Right lobe of liver (tissue), 6 donors: ENCODE measurements at regions not wholly inside any gene's neighbourhood (a gene's known extent, or its start where the extent isn't known, plus 50 kb on each side); places are given as distances from the start of the nearest gene placed in this dataset.
"Not testable (repeated sequence)": the region's sequence is repeated elsewhere in the genome, so short reads cannot be mapped to it uniquely, and the experiment has no call there.

Source experiments
- ATAC-seq, 4 donors: fragments of 200-7000 bp; cut with Tn5 transposase; one replicate each; pipeline ENCODE4 v1.9.1; 2020; ENCODE audit warnings: mild to moderate bottlenecking in 4 of 4, moderate library complexity in 4 of 4
- DNase-seq, 3 donors: peaks; one replicate each; pipeline ENCODE4 v3.0.0-alpha.2; 2020
- H3K27ac ChIP-seq, 3 donors: fragments of 200-600 bp; one replicate each; pipeline ENCODE4 v1.8.0; 2022
- H3K27me3 ChIP-seq, 2 donors: fragments of 200-600 bp; one replicate each; pipeline ENCODE4 v1.8.0; 2022
- H3K36me3 ChIP-seq, 4 donors: fragments of 200-600 bp; sonication (generic) in 1 of 4; one replicate each; pipeline versions ENCODE4 v1.5.1 to v1.8.0; 2017 to 2022; ENCODE audit warnings: control low read depth in 1 of 4
- H3K4me1 ChIP-seq, 4 donors: fragments of 200-600 bp; sonication (generic) in 1 of 4; one replicate each; pipeline versions ENCODE4 v1.5.1 to v1.8.0; 2017 to 2022; ENCODE audit warnings: control low read depth in 1 of 4
- H3K4me3 ChIP-seq, 3 donors: fragments of 200-600 bp; one replicate each; pipeline ENCODE4 v1.8.0; 2022
- H3K9me3 ChIP-seq, 4 donors: fragments of 200-600 bp; sonication (generic) in 1 of 4; one replicate each; pipeline versions ENCODE4 v1.5.1 to v1.8.0; 2017 to 2022; ENCODE audit warnings: control low read depth in 1 of 4
- POLR2A ChIP-seq: fragments of 450-650 bp; IDR thresholded peaks from one replicate; pipeline ENCODE4 v1.6.1; 2017; ENCODE audit warnings: antibody characterized with exemption, mild to moderate bottlenecking
- WGBS: methylation state at CpG from one replicate; pipeline ENCODE4 v1.1.6; 2018; ENCODE audit warnings: low coverage, low lambda C conversion rate; ENCODE audit not compliant: insufficient coverage; ENCODE audit errors: missing lambda C conversion rate; 5-methylcytosine and 5-hydroxymethylcytosine counted together
- intact Hi-C, 2 donors: fragments of 100-400 bp; cut with DNase I; formaldehyde crosslinking; loops; one replicate each; pipeline versions ENCODE4 v1.11.2 to v1.14.1; 2022
- TF ChIP-seq, protein P1 (sequence below), 4 donors: fragments of 200-600 bp in 3 of 4; fragments of 450-650 bp in 1 of 4; IDR thresholded peaks; one replicate each; pipeline versions ENCODE4 v1.5.1 to v1.8.0; 2016 to 2022; ENCODE audit warnings: antibody characterized with exemption in 4 of 4, mild to moderate bottlenecking in 2 of 4
- donor health status: DM: no; HTN: yes; CAD: no.
- donor health status: DM: no; HTN: no; CAD: no.
- donor health status: DM: no; HTN: no; CAD: no.
- donor health status: DM: no; HTN: yes; CAD: no.
- donor health status: DM: no; HTN: yes; CAD: no.

DNA sequence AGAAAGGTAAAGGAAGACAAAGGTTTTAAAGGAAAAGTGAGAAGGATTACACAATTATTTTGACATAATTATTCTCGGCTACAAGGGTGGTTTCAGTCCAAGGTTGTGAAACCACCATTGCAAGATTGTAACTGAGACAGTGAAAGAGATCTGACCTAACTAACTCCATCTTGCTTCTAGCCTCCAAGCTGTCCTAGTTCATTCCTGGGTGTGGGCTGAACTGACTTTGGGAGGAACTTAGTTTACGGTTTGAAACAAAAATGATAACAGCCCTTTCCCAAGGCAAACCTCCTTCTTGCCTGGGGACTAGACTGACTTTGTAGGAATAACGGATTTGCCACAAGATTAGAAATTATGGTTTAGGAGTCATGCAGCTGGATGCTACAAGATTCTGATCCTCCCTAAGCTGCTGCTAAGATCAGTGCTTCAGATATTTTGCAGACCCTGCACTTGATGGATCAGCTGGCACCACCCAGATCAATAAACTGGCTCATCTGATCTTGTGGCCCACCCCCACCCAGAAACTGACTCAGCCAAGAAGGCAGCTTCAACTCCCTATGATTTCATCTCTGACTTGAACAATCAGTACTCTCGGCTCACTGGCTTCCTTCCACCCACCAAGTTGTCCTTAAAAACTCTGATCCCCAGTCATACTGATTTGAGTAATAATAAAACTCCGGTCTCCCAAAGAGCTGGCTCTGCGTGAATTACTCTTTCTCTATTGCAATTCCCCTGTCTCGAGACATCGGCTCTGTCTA lies 57.7 kb upstream of the AADACL2 start:
- ATAC-seq (no peak), DNase-seq (no peak)
- H3K27me3 ChIP-seq: no peaks in the 10 kb centered on the region
- no peak overlapping the region for H3K27ac ChIP-seq
- no peak overlapping the region for H3K4me3 ChIP-seq
- no peaks in the 10 kb centered on the region for H3K9me3 ChIP-seq
- H3K4me1 ChIP-seq: no peaks in the 10 kb centered on the region
- intact Hi-C loops: no loop called here
- no peaks in the 10 kb centered on the region for H3K36me3 ChIP-seq
- TF ChIP-seq POLR2A: no peak
- TF ChIP-seq, protein P1, sequence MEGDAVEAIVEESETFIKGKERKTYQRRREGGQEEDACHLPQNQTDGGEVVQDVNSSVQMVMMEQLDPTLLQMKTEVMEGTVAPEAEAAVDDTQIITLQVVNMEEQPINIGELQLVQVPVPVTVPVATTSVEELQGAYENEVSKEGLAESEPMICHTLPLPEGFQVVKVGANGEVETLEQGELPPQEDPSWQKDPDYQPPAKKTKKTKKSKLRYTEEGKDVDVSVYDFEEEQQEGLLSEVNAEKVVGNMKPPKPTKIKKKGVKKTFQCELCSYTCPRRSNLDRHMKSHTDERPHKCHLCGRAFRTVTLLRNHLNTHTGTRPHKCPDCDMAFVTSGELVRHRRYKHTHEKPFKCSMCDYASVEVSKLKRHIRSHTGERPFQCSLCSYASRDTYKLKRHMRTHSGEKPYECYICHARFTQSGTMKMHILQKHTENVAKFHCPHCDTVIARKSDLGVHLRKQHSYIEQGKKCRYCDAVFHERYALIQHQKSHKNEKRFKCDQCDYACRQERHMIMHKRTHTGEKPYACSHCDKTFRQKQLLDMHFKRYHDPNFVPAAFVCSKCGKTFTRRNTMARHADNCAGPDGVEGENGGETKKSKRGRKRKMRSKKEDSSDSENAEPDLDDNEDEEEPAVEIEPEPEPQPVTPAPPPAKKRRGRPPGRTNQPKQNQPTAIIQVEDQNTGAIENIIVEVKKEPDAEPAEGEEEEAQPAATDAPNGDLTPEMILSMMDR (IDR thresholded peaks at IDR 0.05): no peak
- WGBS: 72% methylated on average over 4 of the region's 8 CpGs

DNA sequence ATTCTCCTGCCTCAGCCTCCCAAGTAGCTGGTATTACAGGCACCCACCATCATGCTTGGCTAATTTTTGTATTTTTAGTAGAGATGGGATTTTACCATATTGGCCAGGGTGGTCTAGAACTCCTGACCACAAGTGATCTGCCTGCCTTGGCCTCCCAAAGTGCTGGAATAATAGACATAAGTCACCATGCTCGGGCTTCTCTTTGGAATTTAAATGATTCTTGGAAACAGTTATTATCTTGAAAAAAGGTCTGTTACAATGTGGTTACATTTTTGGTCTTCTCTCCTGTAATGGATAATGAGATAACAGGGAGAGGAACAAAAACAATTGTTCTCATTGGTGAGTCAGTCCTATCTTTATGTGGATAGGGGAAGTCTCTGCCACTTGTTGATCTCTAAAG lies 59.8 kb upstream of the AADACL2 start:
- WGBS: 17% methylated on average over 1 of the region's 1 CpG
- H3K4me1 ChIP-seq: no peaks in the 10 kb centered on the region
- no peaks in the 10 kb centered on the region for H3K9me3 ChIP-seq
- intact Hi-C loops: no loop called here
- DNase-seq: no peak
- no peak overlapping the region for H3K27ac ChIP-seq
- no peaks in the 10 kb centered on the region for H3K36me3 ChIP-seq
- TF ChIP-seq POLR2A: no peak
- TF ChIP-seq, protein P1 (IDR thresholded peaks at IDR 0.05): no peak
- H3K4me3 ChIP-seq: no peak overlapping the region
- ATAC-seq: no peak
- H3K27me3 ChIP-seq: no peaks in the 10 kb centered on the region

DNA sequence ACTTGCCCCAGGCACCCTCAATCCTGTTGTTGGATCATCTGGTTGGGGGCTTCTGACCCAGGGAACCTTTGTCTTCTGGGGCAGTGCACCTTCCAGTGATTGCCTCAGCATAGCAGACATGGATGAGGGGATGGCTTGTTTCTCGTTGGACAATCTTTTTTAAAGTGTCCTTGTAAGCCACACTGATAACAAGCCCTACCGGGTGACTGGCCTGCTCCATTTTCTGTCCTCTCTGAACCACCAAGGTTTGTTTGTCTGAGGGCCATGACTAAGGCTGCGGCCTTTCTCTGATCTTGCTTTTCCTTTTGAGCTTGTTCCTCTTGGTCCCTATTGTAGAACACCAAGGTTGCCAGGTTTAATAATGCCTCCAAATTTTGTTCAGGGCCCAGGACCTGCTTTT lies 66.0 kb upstream of the AADACL2 start:
- H3K27me3 ChIP-seq, intact Hi-C loops, DNase-seq, H3K4me3 ChIP-seq, ATAC-seq, H3K9me3 ChIP-seq, H3K4me1 ChIP-seq, H3K36me3 ChIP-seq, H3K27ac ChIP-seq: not testable (repeated sequence)
- 88% methylated on average over 1 of the region's 3 CpGs for WGBS

DNA sequence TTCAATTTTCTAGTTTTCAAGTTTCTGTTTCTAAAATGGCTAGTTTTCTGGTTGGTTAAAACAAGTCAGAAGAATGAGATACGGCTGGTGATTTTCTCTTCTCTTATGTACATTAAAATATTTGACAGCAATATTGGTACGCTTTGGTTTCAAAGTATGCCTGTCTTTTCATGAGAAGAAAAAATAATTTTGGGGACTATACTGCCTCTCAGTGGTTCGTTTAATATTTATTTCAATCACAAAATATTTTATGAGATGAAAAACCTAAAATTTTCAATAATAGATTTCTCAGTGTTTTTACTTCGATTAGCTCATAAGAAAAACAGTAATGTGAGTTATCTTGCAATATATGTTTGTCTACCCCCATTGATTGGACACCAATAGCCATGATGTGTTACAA lies 72.8 kb upstream of the AADACL2 start:
- no peak for TF ChIP-seq POLR2A
- TF ChIP-seq, protein P1 (IDR thresholded peaks at IDR 0.05): peak in 2 of 4 donors; percentile 15 to 30
- intact Hi-C loops: no loop called here
- Histone ChIP-seq H3K27ac (no peak overlapping the region), H3K36me3 (no peaks in the 10 kb centered on the region), H3K4me1 (no peaks in the 10 kb centered on the region), H3K9me3 (no peaks in the 10 kb centered on the region), H3K4me3 (no peak overlapping the region), H3K27me3 (no peaks in the 10 kb centered on the region)
- 65% methylated on average over 4 of the region's 4 CpGs for WGBS
- ATAC-seq: peak in 1 of 4 donors; percentile 28
- no peak for DNase-seq

DNA sequence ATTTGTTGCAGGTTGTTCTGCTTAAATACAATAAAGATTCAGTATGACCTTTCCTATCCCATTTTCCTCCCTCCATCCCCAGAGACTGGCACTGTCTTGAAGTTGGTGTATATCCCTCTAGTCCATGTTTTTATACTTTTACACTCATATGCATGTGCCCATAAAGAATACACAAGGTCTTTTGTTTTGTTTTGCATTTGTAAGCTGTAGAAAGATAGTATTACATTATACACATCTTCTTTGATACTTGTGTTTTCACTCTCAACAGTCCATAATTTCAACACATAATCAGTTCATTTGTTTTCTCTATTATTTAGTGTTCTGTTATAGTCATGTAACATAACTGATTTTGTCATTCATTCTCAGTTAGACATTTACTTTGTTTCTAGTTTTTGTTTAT lies 88.7 kb upstream of the AADACL2 start:
- H3K9me3 ChIP-seq: no peaks in the 10 kb centered on the region
- intact Hi-C loops: no loop called here
- DNase-seq: no peak
- no peak overlapping the region for H3K27ac ChIP-seq
- H3K4me1 ChIP-seq: no peaks in the 10 kb centered on the region
- TF ChIP-seq, protein P1 (IDR thresholded peaks at IDR 0.05): no peak
- TF ChIP-seq POLR2A: no peak
- ATAC-seq: no peak
- no peak overlapping the region for H3K4me3 ChIP-seq
- no peaks in the 10 kb centered on the region for H3K27me3 ChIP-seq
- H3K36me3 ChIP-seq: no peaks in the 10 kb centered on the region
